ENCODE measurements at regions not wholly inside any gene's neighbourhood (a gene's known extent, or its start where the extent isn't known, plus 50 kb on each side); places are given as distances from the start of the nearest gene placed in this dataset.
A peak's percentile ranks its signal among the peaks of the same experiment; 100 is the strongest.

- no peaks in the 10 kb centered on the region for H3K9me3 Mint-ChIP-seq
- peaks cover 2% of the 10 kb centered on the region for H3K4me1 Mint-ChIP-seq
- intact Hi-C loops (cut with micrococcal nuclease) = no loop called here
- no peak for DNase-seq
- no peaks in the 10 kb centered on the region for H3K36me3 Mint-ChIP-seq (ENCODE audit: low read depth)
- no peak overlapping the region for H3K27ac Mint-ChIP-seq
- H3K4me3 Mint-ChIP-seq = no peak overlapping the region
- H3K27me3 Mint-ChIP-seq = peaks cover 10% of the 10 kb centered on the region
Observed at GRCh38 chr5:5705010-5705409, 282.5 kb downstream of the ICE1 start.

- no peak for DNase-seq
- H3K27ac Mint-ChIP-seq = no peak overlapping the region
- peaks cover 10% of the 10 kb centered on the region for H3K27me3 Mint-ChIP-seq
- no peaks in the 10 kb centered on the region for H3K9me3 Mint-ChIP-seq
- H3K4me1 Mint-ChIP-seq = peaks cover 2% of the 10 kb centered on the region
- intact Hi-C loops (cut with micrococcal nuclease) = no loop called here
- no peaks in the 10 kb centered on the region for H3K36me3 Mint-ChIP-seq (ENCODE audit: low read depth)
- no peak overlapping the region for H3K4me3 Mint-ChIP-seq
Observed at GRCh38 chr5:5704352-5704751, 281.9 kb downstream of the ICE1 start.

- H3K4me1 Mint-ChIP-seq = peaks cover 2% of the 10 kb centered on the region
- peaks cover 10% of the 10 kb centered on the region for H3K27me3 Mint-ChIP-seq
- DNase-seq = no peak
- no peaks in the 10 kb centered on the region for H3K9me3 Mint-ChIP-seq
- intact Hi-C loops (cut with micrococcal nuclease) = no loop called here
- no peak overlapping the region for H3K27ac Mint-ChIP-seq
- H3K36me3 Mint-ChIP-seq (ENCODE audit: low read depth) = no peaks in the 10 kb centered on the region
- no peak overlapping the region for H3K4me3 Mint-ChIP-seq
Observed at GRCh38 chr5:5702934-5703333, 280.5 kb downstream of the ICE1 start.

- intact Hi-C loops (cut with micrococcal nuclease) = no loop called here
- H3K4me1 Mint-ChIP-seq = peaks cover 2% of the 10 kb centered on the region
- no peak overlapping the region for H3K4me3 Mint-ChIP-seq
- H3K27ac Mint-ChIP-seq = no peak overlapping the region
- no peaks in the 10 kb centered on the region for H3K9me3 Mint-ChIP-seq
- peaks cover 10% of the 10 kb centered on the region for H3K27me3 Mint-ChIP-seq
- DNase-seq = no peak
- H3K36me3 Mint-ChIP-seq (ENCODE audit: low read depth) = no peaks in the 10 kb centered on the region
Observed at GRCh38 chr5:5700549-5700948, 278.1 kb downstream of the ICE1 start.

GRCh38 chr5:5699062-5699461 is 276.6 kb downstream of the ICE1 start:
- no peaks in the 10 kb centered on the region for H3K4me1 Mint-ChIP-seq
- no peaks in the 10 kb centered on the region for H3K36me3 Mint-ChIP-seq (ENCODE audit: low read depth)
- peaks cover 7% of the 10 kb centered on the region for H3K27me3 Mint-ChIP-seq
- intact Hi-C loops (cut with micrococcal nuclease) = no loop called here
- H3K9me3 Mint-ChIP-seq = no peaks in the 10 kb centered on the region
- H3K27ac Mint-ChIP-seq = no peak overlapping the region
- no peak overlapping the region for H3K4me3 Mint-ChIP-seq
- DNase-seq = no peak

GRCh38 chr5:5695266-5695665 is 272.8 kb downstream of the ICE1 start:
- Mint-ChIP-seq H3K9me3 (no peaks in the 10 kb centered on the region), H3K4me1 (no peaks in the 10 kb centered on the region), H3K27me3 (peaks cover 1% of the 10 kb centered on the region), H3K27ac (no peak overlapping the region), H3K4me3 (no peak overlapping the region), H3K36me3 (ENCODE audit: low read depth) (no peaks in the 10 kb centered on the region)
- DNase-seq = no peak
- intact Hi-C loops (cut with micrococcal nuclease) = no loop called here

- no peak overlapping the region for H3K4me3 Mint-ChIP-seq
- intact Hi-C loops (cut with micrococcal nuclease) = no loop called here
- no peak for DNase-seq
Observed at GRCh38 chr5:5688925-5689310, 266.4 kb downstream of the ICE1 start.

GRCh38 chr5:5688194-5688924 is 265.9 kb downstream of the ICE1 start:
- peaks cover 7% of the 10 kb centered on the region for H3K27me3 Mint-ChIP-seq
- no peak overlapping the region for H3K27ac Mint-ChIP-seq
- peaks cover 5% of the 10 kb centered on the region for H3K9me3 Mint-ChIP-seq
- no peak for DNase-seq
- H3K4me3 Mint-ChIP-seq = no peak overlapping the region
- H3K36me3 Mint-ChIP-seq (ENCODE audit: low read depth) = no peaks in the 10 kb centered on the region
- intact Hi-C loops (cut with micrococcal nuclease) = no loop called here
- no peaks in the 10 kb centered on the region for H3K4me1 Mint-ChIP-seq

More at GRCh38 chr5:5688925-5689310, 266.4 kb downstream of the ICE1 start:
- Mint-ChIP-seq H3K36me3 (ENCODE audit: low read depth) (no peaks in the 10 kb centered on the region), H3K27ac (no peak overlapping the region), H3K9me3 (peaks cover under 1% of the 10 kb centered on the region), H3K27me3 (peaks cover 7% of the 10 kb centered on the region), H3K4me1 (no peaks in the 10 kb centered on the region)

- Mint-ChIP-seq H3K4me3 (no peak overlapping the region), H3K4me1 (no peaks in the 10 kb centered on the region), H3K36me3 (ENCODE audit: low read depth) (no peaks in the 10 kb centered on the region), H3K27me3 (peaks cover 7% of the 10 kb centered on the region), H3K9me3 (peaks cover 8% of the 10 kb centered on the region), H3K27ac (no peak overlapping the region)
- intact Hi-C loops (cut with micrococcal nuclease) = no loop called here
- no peak for DNase-seq
Observed at GRCh38 chr5:5687113-5687512, 264.6 kb downstream of the ICE1 start.

GRCh38 chr5:5686356-5686755 is 263.9 kb downstream of the ICE1 start:
- intact Hi-C loops (cut with micrococcal nuclease) = no loop called here
- Mint-ChIP-seq H3K27me3 (peaks cover 7% of the 10 kb centered on the region), H3K36me3 (ENCODE audit: low read depth) (no peaks in the 10 kb centered on the region), H3K27ac (no peak overlapping the region), H3K4me3 (no peak overlapping the region), H3K4me1 (no peaks in the 10 kb centered on the region), H3K9me3 (peaks cover 8% of the 10 kb centered on the region)
- no peak for DNase-seq

GRCh38 chr5:5685737-5686136 is 263.3 kb downstream of the ICE1 start:
- peaks cover 7% of the 10 kb centered on the region for H3K27me3 Mint-ChIP-seq
- no peak overlapping the region for H3K4me3 Mint-ChIP-seq
- H3K4me1 Mint-ChIP-seq = no peaks in the 10 kb centered on the region
- no peaks in the 10 kb centered on the region for H3K36me3 Mint-ChIP-seq (ENCODE audit: low read depth)
- no peak for DNase-seq
- H3K27ac Mint-ChIP-seq = no peak overlapping the region
- H3K9me3 Mint-ChIP-seq = peaks cover 8% of the 10 kb centered on the region
- intact Hi-C loops (cut with micrococcal nuclease) = no loop called here

GRCh38 chr5:5683174-5683573 is 260.7 kb downstream of the ICE1 start:
- intact Hi-C loops (cut with micrococcal nuclease) = no loop called here
- Mint-ChIP-seq H3K4me1 (no peaks in the 10 kb centered on the region), H3K4me3 (no peak overlapping the region)

GRCh38 chr5:5678909-5679308 is 256.4 kb downstream of the ICE1 start:
- intact Hi-C loops (cut with micrococcal nuclease) = no loop called here
- H3K4me1 Mint-ChIP-seq = no peaks in the 10 kb centered on the region
- no peak overlapping the region for H3K27ac Mint-ChIP-seq
- no peak for DNase-seq
- no peaks in the 10 kb centered on the region for H3K27me3 Mint-ChIP-seq
- H3K36me3 Mint-ChIP-seq (ENCODE audit: low read depth) = no peaks in the 10 kb centered on the region
- H3K4me3 Mint-ChIP-seq = no peak overlapping the region
- peaks cover 17% of the 10 kb centered on the region for H3K9me3 Mint-ChIP-seq

More at GRCh38 chr5:5683174-5683573, 260.7 kb downstream of the ICE1 start:
- peaks cover 10% of the 10 kb centered on the region for H3K9me3 Mint-ChIP-seq
- H3K27ac Mint-ChIP-seq = no peak overlapping the region
- no peaks in the 10 kb centered on the region for H3K27me3 Mint-ChIP-seq
- no peaks in the 10 kb centered on the region for H3K36me3 Mint-ChIP-seq (ENCODE audit: low read depth)
- no peak for DNase-seq

- H3K9me3 Mint-ChIP-seq = peaks cover 10% of the 10 kb centered on the region
- intact Hi-C loops (cut with micrococcal nuclease) = no loop called here
- H3K36me3 Mint-ChIP-seq (ENCODE audit: low read depth) = no peaks in the 10 kb centered on the region
- no peaks in the 10 kb centered on the region for H3K4me1 Mint-ChIP-seq
- no peak overlapping the region for H3K4me3 Mint-ChIP-seq
- no peaks in the 10 kb centered on the region for H3K27me3 Mint-ChIP-seq
- H3K27ac Mint-ChIP-seq = no peak overlapping the region
- DNase-seq = no peak
Observed at GRCh38 chr5:5677738-5678137, 255.3 kb downstream of the ICE1 start.

GRCh38 chr5:5676218-5676617 is 253.7 kb downstream of the ICE1 start:
- no peaks in the 10 kb centered on the region for H3K36me3 Mint-ChIP-seq (ENCODE audit: low read depth)
- H3K27me3 Mint-ChIP-seq = no peaks in the 10 kb centered on the region
- no peak overlapping the region for H3K4me3 Mint-ChIP-seq
- intact Hi-C loops (cut with micrococcal nuclease) = no loop called here
- H3K4me1 Mint-ChIP-seq = no peaks in the 10 kb centered on the region
- DNase-seq = peak; percentile 15
- no peak overlapping the region for H3K27ac Mint-ChIP-seq
- H3K9me3 Mint-ChIP-seq = peaks cover 10% of the 10 kb centered on the region
